MM.1S (cell line): ENCODE measurements at regions not wholly inside any gene's neighbourhood (a gene's known extent, or its start where the extent isn't known, plus 50 kb on each side); places are given as distances from the start of the nearest gene placed in this dataset.

Source experiments
- CTCF ChIP-seq: fragments of 300-600 bp; sonication (generic); IDR thresholded peaks from 2 replicates; pipeline ENCODE4 v1.5.1; 2016; ENCODE audit warnings: antibody characterized with exemption, low read length, mixed read lengths
- EZH2 ChIP-seq: fragments of 300-600 bp; sonication (generic); optimal IDR thresholded peaks from 2 replicates; pipeline ENCODE3; 2017; ENCODE audit warnings: low read depth, mild to moderate bottlenecking, antibody characterized with exemption, low read length, mixed read lengths

- no peak for TF ChIP-seq CTCF
- TF ChIP-seq EZH2: no peak
Observed at GRCh38 chr18:61662726-61663125, 230.1 kb downstream of the RNF152 start.
